Mesodermal cell (in vitro differentiated cells): ENCODE measurements at regions not wholly inside any gene's neighbourhood (a gene's known extent, or its start where the extent isn't known, plus 50 kb on each side); places are given as distances from the start of the nearest gene placed in this dataset.
"Not testable (repeated sequence)": the region's sequence is repeated elsewhere in the genome, so short reads cannot be mapped to it uniquely, and the experiment has no call there.

Experiments used
- H3K27ac ChIP-seq: 2 replicates; pipeline ENCODE4 v1.7.0; 2013; ENCODE audit warnings: mild to moderate bottlenecking, low read depth, low read length, moderate library complexity; ENCODE audit not compliant: severe bottlenecking
- H3K36me3 ChIP-seq: 2 replicates; pipeline ENCODE4 v1.7.1; 2013; ENCODE audit warnings: mild to moderate bottlenecking, low read length, moderate library complexity; ENCODE audit not compliant: control insufficient read depth, insufficient read depth
- H3K4me1 ChIP-seq: one replicate; pipeline ENCODE4 v1.7.1; 2013; ENCODE audit warnings: mild to moderate bottlenecking, low read length; ENCODE audit not compliant: insufficient read depth, control insufficient read depth, poor library complexity, severe bottlenecking
- H3K4me3 ChIP-seq: 2 replicates; pipeline ENCODE4 v1.7.0; 2013; ENCODE audit warnings: low read length, control low read depth, mild to moderate bottlenecking; ENCODE audit not compliant: insufficient read depth, poor library complexity, severe bottlenecking; ENCODE audit errors: extremely low read depth
- H3K9me3 ChIP-seq: 2 replicates; pipeline ENCODE4 v1.7.1; 2013; ENCODE audit warnings: mild to moderate bottlenecking, low read length, moderate library complexity; ENCODE audit not compliant: control insufficient read depth
- WGBS, 2 experiments: methylation state at CpG; one replicate each; pipeline ENCODE4 v1.1.5; 2013; ENCODE audit warnings: missing lambda C conversion rate in 2 of 2; ENCODE audit not compliant: insufficient coverage in 2 of 2; 5-methylcytosine and 5-hydroxymethylcytosine counted together

GRCh38 chr11:67888056-67888455 is 115.8 kb downstream of the UNC93B1 start:
- not testable (repeated sequence) for H3K27ac ChIP-seq
- WGBS, 2 experiments, result 87 to 88% methylated on average over 5 to 6 of the region's 8 CpGs

GRCh38 chr11:67886672-67887071 is 117.2 kb downstream of the UNC93B1 start:
- not testable (repeated sequence) for H3K36me3 ChIP-seq, H3K9me3 ChIP-seq, H3K4me1 ChIP-seq, H3K27ac ChIP-seq, H3K4me3 ChIP-seq
- WGBS, 2 experiments, result 75 to 100% methylated on average over 1 to 4 of the region's 6 CpGs

More at GRCh38 chr11:67888056-67888455, 115.8 kb downstream of the UNC93B1 start:
- H3K4me1 ChIP-seq, H3K9me3 ChIP-seq, H3K4me3 ChIP-seq, H3K36me3 ChIP-seq: not testable (repeated sequence)

GRCh38 chr11:67886207-67886606 is 117.7 kb downstream of the UNC93B1 start:
- not testable (repeated sequence) for H3K36me3 ChIP-seq, H3K27ac ChIP-seq, H3K4me3 ChIP-seq, H3K4me1 ChIP-seq, H3K9me3 ChIP-seq
- WGBS, 2 experiments, result no CpG with 5 or more reads among the region's 7 CpGs

GRCh38 chr11:67885574-67885973 is 118.3 kb downstream of the UNC93B1 start:
- not testable (repeated sequence) for H3K36me3 ChIP-seq, H3K4me3 ChIP-seq, H3K9me3 ChIP-seq, H3K4me1 ChIP-seq, H3K27ac ChIP-seq
- 80% methylated on average over 1 of the region's 3 CpGs; no CpG with 5 or more reads in 1 of the 2 experiments for WGBS, 2 experiments

GRCh38 chr11:67884761-67885558 is 118.9 kb downstream of the UNC93B1 start:
- 78 to 80% methylated on average over 6 to 8 of the region's 18 CpGs for WGBS, 2 experiments
- not testable (repeated sequence) for H3K9me3 ChIP-seq, H3K27ac ChIP-seq, H3K36me3 ChIP-seq, H3K4me3 ChIP-seq, H3K4me1 ChIP-seq

GRCh38 chr11:67884073-67884757 is 119.7 kb downstream of the UNC93B1 start:
- not testable (repeated sequence) for H3K4me3 ChIP-seq, H3K27ac ChIP-seq

GRCh38 chr11:67882304-67882703 is 121.6 kb downstream of the UNC93B1 start:
- 82 to 87% methylated on average over 4 to 6 of the region's 9 CpGs for WGBS, 2 experiments
- H3K36me3 ChIP-seq, H3K4me1 ChIP-seq, H3K4me3 ChIP-seq, H3K9me3 ChIP-seq, H3K27ac ChIP-seq: not testable (repeated sequence)

More at GRCh38 chr11:67884073-67884757, 119.7 kb downstream of the UNC93B1 start:
- WGBS, 2 experiments, result 71 to 81% methylated on average over 3 to 10 of the region's 13 CpGs
- H3K9me3 ChIP-seq, H3K4me1 ChIP-seq, H3K36me3 ChIP-seq: not testable (repeated sequence)

- H3K27ac ChIP-seq, H3K4me3 ChIP-seq, H3K36me3 ChIP-seq, H3K9me3 ChIP-seq, H3K4me1 ChIP-seq: not testable (repeated sequence)
- WGBS, 2 experiments, result 92 to 93% methylated on average over 5 to 7 of the region's 10 CpGs
These were observed 122.1 kb downstream of the UNC93B1 start for GRCh38 chr11:67881836-67882235.

GRCh38 chr11:67880594-67881196 is 123.2 kb downstream of the UNC93B1 start:
- not testable (repeated sequence) for H3K4me3 ChIP-seq, H3K9me3 ChIP-seq, H3K36me3 ChIP-seq, H3K27ac ChIP-seq, H3K4me1 ChIP-seq
- WGBS, 2 experiments, result 93 to 95% methylated on average over 6 to 7 of the region's 8 CpGs

- H3K27ac ChIP-seq, H3K4me3 ChIP-seq, H3K36me3 ChIP-seq, H3K4me1 ChIP-seq, H3K9me3 ChIP-seq: not testable (repeated sequence)
- 100% methylated on average over 2 of the region's 3 CpGs; no CpG with 5 or more reads in 1 of the 2 experiments for WGBS, 2 experiments
These were observed 125.2 kb downstream of the UNC93B1 start for GRCh38 chr11:67878666-67879065.

- H3K9me3 ChIP-seq, H3K4me3 ChIP-seq, H3K36me3 ChIP-seq, H3K27ac ChIP-seq, H3K4me1 ChIP-seq: not testable (repeated sequence)
- WGBS, 2 experiments, result no CpG with 5 or more reads among the region's 4 CpGs
These were observed 126.6 kb downstream of the UNC93B1 start for GRCh38 chr11:67877316-67877715.
